Body of pancreas (tissue), 4 donors: ENCODE measurements at regions not wholly inside any gene's neighbourhood (a gene's known extent, or its start where the extent isn't known, plus 50 kb on each side); places are given as distances from the start of the nearest gene placed in this dataset.

Source experiments
- CTCF ChIP-seq, 7 experiments: fragments of 450-650 bp in 4 of 7; fragments of 200-600 bp in 3 of 7; sonication (generic) in 3 of 7; IDR thresholded peaks; one replicate each; pipeline ENCODE4 v1.5.1; 2016 to 2019; ENCODE audit warnings: antibody characterized with exemption in 7 of 7
- POLR2A ChIP-seq, 3 donors: fragments of 450-650 bp; IDR thresholded peaks; one replicate each; pipeline ENCODE4 v1.6.1; 2016; ENCODE audit warnings: antibody characterized with exemption in 3 of 3, mild to moderate bottlenecking in 2 of 3

GRCh38 chr5:124888050-124888506 is 141.6 kb upstream of the ZNF608 start:
- TF ChIP-seq POLR2A (IDR thresholded peaks at IDR 0.05) (peak in 2 of 3 donors; percentile 35 to 64), CTCF (IDR thresholded peaks at IDR 0.05) (peak in 4 of 7 experiments; percentile 27 to 38 (median 32))
